Astrocyte (in vitro differentiated cells and primary cell): ENCODE measurements at regions not wholly inside any gene's neighbourhood (a gene's known extent, or its start where the extent isn't known, plus 50 kb on each side); places are given as distances from the start of the nearest gene placed in this dataset.

Source experiments
- DNase-seq: peaks from one replicate; pipeline ENCODE4 v3.0.0-alpha.2; 2010; ENCODE audit warnings: low read depth
- FAIRE-seq: peaks from 2 replicates; lab custom pipeline; 2011; peaks lifted over from hg19 to GRCh38; lab: Jason Lieb, UNC
- H2AFZ ChIP-seq: 2 replicates; pipeline ENCODE4 v1.6.0; 2012; ENCODE audit warnings: low read depth, low read length, inconsistent platforms
- H3K27ac ChIP-seq: 2 replicates; pipeline ENCODE4 v1.5.1; 2011; ENCODE audit warnings: low read depth, low read length, inconsistent platforms
- H3K27me3 ChIP-seq: 2 replicates; pipeline ENCODE4 v1.6.0; 2011; ENCODE audit warnings: low read length, inconsistent platforms; ENCODE audit not compliant: insufficient read depth
- H3K36me3 ChIP-seq: 2 replicates; pipeline ENCODE4 v1.5.1; 2011; ENCODE audit warnings: low read length, inconsistent platforms; ENCODE audit not compliant: insufficient read depth
- H3K4me1 ChIP-seq: 2 replicates; pipeline ENCODE4 v1.5.1; 2011; ENCODE audit warnings: low read length, inconsistent platforms; ENCODE audit not compliant: insufficient read depth
- H3K4me2 ChIP-seq: 2 replicates; pipeline ENCODE4 v1.6.0; 2012; ENCODE audit warnings: low read length, inconsistent platforms
- H3K4me3 ChIP-seq: 2 replicates; pipeline ENCODE4 v1.5.1; 2011; ENCODE audit warnings: low read depth, mild to moderate bottlenecking, low read length, inconsistent platforms; ENCODE audit not compliant: insufficient read depth
- H3K79me2 ChIP-seq: 2 replicates; pipeline ENCODE4 v1.6.0; 2012; ENCODE audit warnings: mild to moderate bottlenecking, low read length, inconsistent platforms; ENCODE audit not compliant: insufficient read depth
- H3K9ac ChIP-seq: 2 replicates; pipeline ENCODE4 v1.6.0; 2012; ENCODE audit warnings: mild to moderate bottlenecking, low read length, inconsistent platforms
- H3K9me3 ChIP-seq: 2 replicates; pipeline ENCODE4 v1.5.1; 2012; ENCODE audit warnings: low read depth, mild to moderate bottlenecking, low read length, inconsistent platforms; ENCODE audit not compliant: insufficient read depth
- H4K20me1 ChIP-seq: 2 replicates; pipeline ENCODE4 v1.6.0; 2012; ENCODE audit warnings: low read length, inconsistent platforms; ENCODE audit not compliant: insufficient read depth
- H3K27ac Mint-ChIP-seq: one replicate; pipeline ENCODE4 v1.8.0; 2021; ENCODE audit warnings: mild to moderate bottlenecking, mixed read lengths; ENCODE audit not compliant: unreplicated experiment
- H3K27me3 Mint-ChIP-seq: one replicate; pipeline ENCODE4 v1.8.0; 2021; ENCODE audit warnings: low read depth, mixed read lengths; ENCODE audit not compliant: unreplicated experiment
- H3K36me3 Mint-ChIP-seq: one replicate; pipeline ENCODE4 v1.8.0; 2021; ENCODE audit warnings: low read depth, mixed read lengths; ENCODE audit not compliant: unreplicated experiment
- H3K4me1 Mint-ChIP-seq: one replicate; pipeline ENCODE4 v1.8.0; 2021; ENCODE audit warnings: low read depth, mixed read lengths; ENCODE audit not compliant: unreplicated experiment
- H3K4me3 Mint-ChIP-seq: one replicate; pipeline ENCODE4 v1.8.0; 2021; ENCODE audit warnings: mild to moderate bottlenecking, moderate library complexity, mixed read lengths; ENCODE audit not compliant: unreplicated experiment
- H3K9me3 Mint-ChIP-seq: one replicate; pipeline ENCODE4 v1.8.0; 2021; ENCODE audit warnings: mild to moderate bottlenecking, mixed read lengths; ENCODE audit not compliant: unreplicated experiment
- CTCF ChIP-seq: IDR thresholded peaks from 2 replicates; pipeline ENCODE4 v1.5.1; 2011; ENCODE audit warnings: low read depth, mild to moderate bottlenecking, inconsistent platforms, low read length, moderate library complexity; ENCODE audit not compliant: insufficient read depth
- EZH2 ChIP-seq: IDR thresholded peaks from 2 replicates; pipeline ENCODE4 v1.6.1; 2012; ENCODE audit warnings: mild to moderate bottlenecking, low read length, inconsistent platforms; ENCODE audit not compliant: insufficient read depth

GRCh38 chr2:7878786-7879482, 802.9 kb upstream of the ID2 start:
- Histone ChIP-seq H3K9ac (no peak overlapping the region), H3K36me3 (no peaks in the 10 kb centered on the region), H2AFZ (no peak overlapping the region), H3K27me3 (no peaks in the 10 kb centered on the region), H3K4me1 (peaks cover 11% of the 10 kb centered on the region), H3K4me3 (no peak overlapping the region), H3K4me2 (no peak overlapping the region), H3K27ac (no peak overlapping the region), H3K9me3 (no peaks in the 10 kb centered on the region), H3K79me2 (no peaks in the 10 kb centered on the region), H4K20me1 (no peaks in the 10 kb centered on the region)
- H3K27me3 Mint-ChIP-seq, result peaks cover 21% of the 10 kb centered on the region
- TF ChIP-seq EZH2 (no peak), CTCF (no peak)
- H3K9me3 Mint-ChIP-seq, result no peaks in the 10 kb centered on the region
- peak overlapping the region; percentile 31 for H3K27ac Mint-ChIP-seq
- FAIRE-seq (no peak), DNase-seq (no peak)
- no peaks in the 10 kb centered on the region for H3K36me3 Mint-ChIP-seq
- no peak overlapping the region for H3K4me3 Mint-ChIP-seq
- H3K4me1 Mint-ChIP-seq, result peaks cover 24% of the 10 kb centered on the region

GRCh38 chr2:7879483-7879835, 802.4 kb upstream of the ID2 start:
- no peaks in the 10 kb centered on the region for H3K79me2 ChIP-seq
- H3K4me1 Mint-ChIP-seq, result peaks cover 24% of the 10 kb centered on the region
- no peaks in the 10 kb centered on the region for H4K20me1 ChIP-seq
- H3K4me2 ChIP-seq, result no peak overlapping the region
- H2AFZ ChIP-seq, result no peak overlapping the region
- H3K9ac ChIP-seq, result no peak overlapping the region
- H3K27me3 ChIP-seq, result no peaks in the 10 kb centered on the region
- H3K4me3 ChIP-seq, result no peak overlapping the region
- H3K27me3 Mint-ChIP-seq, result peaks cover 21% of the 10 kb centered on the region
- no peaks in the 10 kb centered on the region for H3K9me3 ChIP-seq
- H3K27ac Mint-ChIP-seq, result no peak overlapping the region
- DNase-seq, result no peak
- no peak for TF ChIP-seq CTCF
- no peak for TF ChIP-seq EZH2
- no peaks in the 10 kb centered on the region for H3K9me3 Mint-ChIP-seq
- peaks cover 11% of the 10 kb centered on the region for H3K4me1 ChIP-seq
- H3K36me3 Mint-ChIP-seq, result no peaks in the 10 kb centered on the region
- no peak for FAIRE-seq
- H3K4me3 Mint-ChIP-seq, result no peak overlapping the region
- no peaks in the 10 kb centered on the region for H3K36me3 ChIP-seq
- no peak overlapping the region for H3K27ac ChIP-seq

- peaks cover 21% of the 10 kb centered on the region for H3K27me3 Mint-ChIP-seq
- Histone ChIP-seq H3K27ac (no peak overlapping the region), H3K4me2 (no peak overlapping the region), H3K27me3 (no peaks in the 10 kb centered on the region), H3K36me3 (no peaks in the 10 kb centered on the region), H3K4me3 (no peak overlapping the region), H3K9ac (no peak overlapping the region), H2AFZ (no peak overlapping the region), H3K4me1 (peaks cover 11% of the 10 kb centered on the region), H4K20me1 (no peaks in the 10 kb centered on the region), H3K79me2 (no peaks in the 10 kb centered on the region), H3K9me3 (no peaks in the 10 kb centered on the region)
- H3K9me3 Mint-ChIP-seq, result no peaks in the 10 kb centered on the region
- DNase-seq, result no peak
- no peak for TF ChIP-seq EZH2
- no peak for TF ChIP-seq CTCF
- H3K36me3 Mint-ChIP-seq, result no peaks in the 10 kb centered on the region
- no peak overlapping the region for H3K4me3 Mint-ChIP-seq
- no peak for FAIRE-seq
- no peak overlapping the region for H3K27ac Mint-ChIP-seq
- H3K4me1 Mint-ChIP-seq, result peaks cover 24% of the 10 kb centered on the region
Observed at GRCh38 chr2:7880126-7880525, 801.7 kb upstream of the ID2 start.
